GM19035 (cell line): ENCODE measurements at regions not wholly inside any gene's neighbourhood (a gene's known extent, or its start where the extent isn't known, plus 50 kb on each side); places are given as distances from the start of the nearest gene placed in this dataset.

ENCODE experiments used
- ATAC-seq: cut with Tn5 transposase; IDR thresholded peaks from one replicate; pipeline ENCODE4 v1.9.1; 2021; ENCODE audit not compliant: unreplicated experiment

- ATAC-seq: no peak
Observed at GRCh38 chr10:10828623-10829022, 189.0 kb upstream of the CELF2 start.

- no peak for ATAC-seq
Observed at GRCh38 chr10:10829576-10829975, 188.1 kb upstream of the CELF2 start.

GRCh38 chr10:10830293-10830986, 187.2 kb upstream of the CELF2 start:
- ATAC-seq: no peak

- ATAC-seq: no peak
Observed at GRCh38 chr10:10831085-10831484, 186.6 kb upstream of the CELF2 start.

GRCh38 chr10:10833955-10834354, 183.7 kb upstream of the CELF2 start:
- no peak for ATAC-seq

GRCh38 chr10:10844251-10844650, 173.4 kb upstream of the CELF2 start:
- no peak for ATAC-seq

GRCh38 chr10:10845185-10845584, 172.5 kb upstream of the CELF2 start:
- no peak for ATAC-seq

GRCh38 chr10:10845826-10846503, 171.7 kb upstream of the CELF2 start:
- no peak for ATAC-seq

GRCh38 chr10:10846504-10846900, 171.2 kb upstream of the CELF2 start:
- ATAC-seq: no peak

GRCh38 chr10:10847387-10847786, 170.3 kb upstream of the CELF2 start:
- no peak for ATAC-seq

- ATAC-seq: no peak
Observed at GRCh38 chr10:10848488-10849111, 169.1 kb upstream of the CELF2 start.

GRCh38 chr10:10849306-10849705, 168.4 kb upstream of the CELF2 start:
- ATAC-seq: no peak

GRCh38 chr10:10850214-10850613, 167.5 kb upstream of the CELF2 start:
- no peak for ATAC-seq

- no peak for ATAC-seq
Observed at GRCh38 chr10:10852464-10852863, 165.2 kb upstream of the CELF2 start.

GRCh38 chr10:10853954-10854353, 163.7 kb upstream of the CELF2 start:
- ATAC-seq: no peak

GRCh38 chr10:10854725-10855124, 162.9 kb upstream of the CELF2 start:
- no peak for ATAC-seq

- ATAC-seq: no peak
Observed at GRCh38 chr10:10855151-10855581, 162.5 kb upstream of the CELF2 start.

GRCh38 chr10:10860455-10860976, 157.2 kb upstream of the CELF2 start:
- no peak for ATAC-seq

- ATAC-seq: no peak
Observed at GRCh38 chr10:10865303-10865702, 152.4 kb upstream of the CELF2 start.

GRCh38 chr10:10865913-10866312, 151.8 kb upstream of the CELF2 start:
- ATAC-seq: no peak

GRCh38 chr10:10869592-10869991, 148.1 kb upstream of the CELF2 start:
- ATAC-seq: peak; percentile 85
